Activated CD4-positive, alpha-beta memory T cell treated with anti-CD3 and anti-CD28 coated beads, Interleukin-2, amount 10 ng/mL, durations not matched to agents 7 days and 5 days (primary cell): ENCODE measurements at regions not wholly inside any gene's neighbourhood (a gene's known extent, or its start where the extent isn't known, plus 50 kb on each side); places are given as distances from the start of the nearest gene placed in this dataset.
A peak's percentile ranks its signal among the peaks of the same experiment; 100 is the strongest.

Source experiments
- CTCF ChIA-PET: fragments of 350-600 bp; sonication (Branson Sonifier 250); formaldehyde crosslinking; loops from one replicate; lab custom pipeline; 2021; ENCODE audit warnings: antibody characterized with exemption, inconsistent platforms; lab: Charles Lee
- POLR2A ChIA-PET: fragments of 350-600 bp; sonication (Branson Sonifier 250); formaldehyde crosslinking; loops from one replicate; lab custom pipeline; 2021; ENCODE audit warnings: antibody characterized with exemption; lab: Charles Lee
- DNase-seq: peaks from one replicate; pipeline ENCODE4 v3.0.0-alpha.2; 2020
- H3K27ac Mint-ChIP-seq: one replicate; pipeline ENCODE4 v1.8.0; 2021; ENCODE audit warnings: mild to moderate bottlenecking, mixed read lengths
- H3K27me3 Mint-ChIP-seq: one replicate; pipeline ENCODE4 v1.8.0; 2021; ENCODE audit warnings: mixed read lengths
- H3K36me3 Mint-ChIP-seq: one replicate; pipeline ENCODE4 v1.8.0; 2021; ENCODE audit warnings: low read depth, mixed read lengths
- H3K4me1 Mint-ChIP-seq: one replicate; pipeline ENCODE4 v1.8.0; 2021; ENCODE audit warnings: mixed read lengths
- H3K4me3 Mint-ChIP-seq: one replicate; pipeline ENCODE4 v1.8.0; 2021; ENCODE audit warnings: mild to moderate bottlenecking, mixed read lengths
- H3K9me3 Mint-ChIP-seq: one replicate; pipeline ENCODE4 v1.8.0; 2021; ENCODE audit warnings: mixed read lengths

GRCh38 chr10:21079330-21079658 is 182.2 kb upstream of the NEBL start:
- ChIA-PET CTCF (interaction anchor here (0.6 kb wide), 1 partner anchor 305 kb away, joined by 3 read pairs; no protein-coding TSS in a partner anchor), POLR2A (no interaction called here)
- DNase-seq, result no peak
- Mint-ChIP-seq H3K9me3 (no peaks in the 10 kb centered on the region), H3K4me1 (no peaks in the 10 kb centered on the region), H3K27ac (no peak overlapping the region), H3K4me3 (no peak overlapping the region), H3K27me3 (no peaks in the 10 kb centered on the region), H3K36me3 (no peaks in the 10 kb centered on the region)

DNA sequence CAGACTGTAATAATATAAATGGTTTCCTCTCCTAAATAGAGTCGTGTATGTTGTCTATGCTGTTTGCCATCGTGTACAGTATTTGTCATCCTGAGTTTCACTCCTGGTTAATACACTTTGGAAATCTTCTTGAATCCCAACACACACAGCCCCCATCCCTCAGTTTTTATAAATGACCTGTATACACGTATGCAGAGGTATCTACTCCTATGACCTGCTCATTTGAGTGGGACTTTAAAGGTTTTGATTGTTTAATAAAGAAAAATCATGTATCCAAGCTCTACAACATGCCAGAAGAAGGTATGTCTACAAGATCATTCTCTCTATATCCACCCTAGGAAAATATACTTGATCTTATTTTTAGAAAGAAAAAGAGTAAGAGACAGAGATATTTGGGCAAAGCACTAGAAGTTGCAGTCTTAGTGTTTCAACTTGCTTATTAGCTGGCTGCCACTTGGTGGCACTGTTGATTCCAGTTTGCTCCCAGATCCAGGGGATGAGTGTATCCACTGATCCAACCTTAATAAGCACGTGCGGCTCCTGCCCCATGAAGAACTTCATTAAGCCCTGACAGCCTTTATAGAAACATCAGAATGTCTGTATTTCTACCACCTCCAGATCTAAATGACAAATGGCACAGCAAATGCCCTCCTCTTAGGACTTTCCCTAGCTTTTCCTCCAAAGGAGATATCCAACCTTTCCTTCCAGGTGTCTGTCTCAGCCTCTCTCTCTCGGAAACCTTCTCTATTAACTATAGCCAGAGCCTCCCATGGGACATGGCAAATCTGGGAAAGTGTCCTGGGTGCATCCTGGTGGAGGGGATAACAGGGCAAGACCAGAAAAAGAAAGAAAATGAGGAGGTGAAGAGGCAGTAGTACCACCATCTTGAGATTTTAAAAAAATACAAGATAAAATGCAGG is 181.6 kb upstream of the NEBL start:
- no peak overlapping the region for H3K27ac Mint-ChIP-seq
- H3K4me3 Mint-ChIP-seq, result no peak overlapping the region
- CTCF ChIA-PET, result interaction anchor here (0.6 kb wide), 1 partner anchor 305 kb away, joined by 3 read pairs; no protein-coding TSS in a partner anchor
- DNase-seq, result peak; percentile 24
- no peaks in the 10 kb centered on the region for H3K9me3 Mint-ChIP-seq
- POLR2A ChIA-PET, result no interaction called here
- H3K27me3 Mint-ChIP-seq, result no peaks in the 10 kb centered on the region
- no peaks in the 10 kb centered on the region for H3K4me1 Mint-ChIP-seq
- no peaks in the 10 kb centered on the region for H3K36me3 Mint-ChIP-seq

- DNase-seq, result no peak
- no peak overlapping the region for H3K4me3 Mint-ChIP-seq
- H3K27ac Mint-ChIP-seq, result no peak overlapping the region
- ChIA-PET POLR2A (no interaction called here), CTCF (no interaction called here)
- no peaks in the 10 kb centered on the region for H3K27me3 Mint-ChIP-seq
- H3K4me1 Mint-ChIP-seq, result no peaks in the 10 kb centered on the region
- H3K9me3 Mint-ChIP-seq, result no peaks in the 10 kb centered on the region
- H3K36me3 Mint-ChIP-seq, result no peaks in the 10 kb centered on the region
These were observed 180.6 kb upstream of the NEBL start for GRCh38 chr10:21077681-21078080.

GRCh38 chr10:21076381-21076780 is 179.3 kb upstream of the NEBL start:
- POLR2A ChIA-PET, result no interaction called here

DNA sequence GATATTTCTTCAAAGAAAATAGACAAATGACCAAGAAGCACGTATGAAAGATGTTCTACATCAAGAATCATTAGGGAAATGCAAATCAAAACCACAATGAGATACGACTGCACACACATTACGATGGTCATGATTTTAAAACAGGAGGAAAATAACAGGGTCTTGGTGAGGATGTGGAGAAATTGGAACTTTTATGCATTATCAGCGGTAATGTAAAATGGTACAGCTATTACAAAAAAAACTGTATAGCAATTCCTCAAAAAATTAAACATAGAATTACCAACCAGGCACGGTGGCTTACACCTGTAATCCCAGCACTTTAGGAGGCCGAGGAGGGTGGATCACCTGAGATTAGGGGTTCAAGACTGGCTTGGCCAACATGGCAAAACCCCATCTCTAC is 178.8 kb upstream of the NEBL start:
- DNase-seq, result no peak
- Mint-ChIP-seq H3K9me3 (no peaks in the 10 kb centered on the region), H3K27ac (no peak overlapping the region), H3K4me1 (no peaks in the 10 kb centered on the region), H3K4me3 (no peak overlapping the region), H3K36me3 (no peaks in the 10 kb centered on the region), H3K27me3 (no peaks in the 10 kb centered on the region)
- CTCF ChIA-PET, result interaction anchor here (0.6 kb wide), 1 partner anchor 414 kb away, joined by 4 read pairs; no protein-coding TSS in a partner anchor
- POLR2A ChIA-PET, result no interaction called here

More at GRCh38 chr10:21076381-21076780, 179.3 kb upstream of the NEBL start:
- H3K27me3 Mint-ChIP-seq, result no peaks in the 10 kb centered on the region
- H3K36me3 Mint-ChIP-seq, result no peaks in the 10 kb centered on the region
- H3K9me3 Mint-ChIP-seq, result no peaks in the 10 kb centered on the region
- H3K27ac Mint-ChIP-seq, result no peak overlapping the region
- no peaks in the 10 kb centered on the region for H3K4me1 Mint-ChIP-seq
- H3K4me3 Mint-ChIP-seq, result no peak overlapping the region
- no peak for DNase-seq
- CTCF ChIA-PET, result no interaction called here

- Mint-ChIP-seq H3K9me3 (no peaks in the 10 kb centered on the region), H3K27ac (no peak overlapping the region), H3K4me3 (no peak overlapping the region), H3K27me3 (no peaks in the 10 kb centered on the region), H3K4me1 (no peaks in the 10 kb centered on the region), H3K36me3 (no peaks in the 10 kb centered on the region)
- POLR2A ChIA-PET, result no interaction called here
- CTCF ChIA-PET, result no interaction called here
- DNase-seq, result no peak
These were observed 174.0 kb upstream of the NEBL start for GRCh38 chr10:21071001-21071673.

DNA sequence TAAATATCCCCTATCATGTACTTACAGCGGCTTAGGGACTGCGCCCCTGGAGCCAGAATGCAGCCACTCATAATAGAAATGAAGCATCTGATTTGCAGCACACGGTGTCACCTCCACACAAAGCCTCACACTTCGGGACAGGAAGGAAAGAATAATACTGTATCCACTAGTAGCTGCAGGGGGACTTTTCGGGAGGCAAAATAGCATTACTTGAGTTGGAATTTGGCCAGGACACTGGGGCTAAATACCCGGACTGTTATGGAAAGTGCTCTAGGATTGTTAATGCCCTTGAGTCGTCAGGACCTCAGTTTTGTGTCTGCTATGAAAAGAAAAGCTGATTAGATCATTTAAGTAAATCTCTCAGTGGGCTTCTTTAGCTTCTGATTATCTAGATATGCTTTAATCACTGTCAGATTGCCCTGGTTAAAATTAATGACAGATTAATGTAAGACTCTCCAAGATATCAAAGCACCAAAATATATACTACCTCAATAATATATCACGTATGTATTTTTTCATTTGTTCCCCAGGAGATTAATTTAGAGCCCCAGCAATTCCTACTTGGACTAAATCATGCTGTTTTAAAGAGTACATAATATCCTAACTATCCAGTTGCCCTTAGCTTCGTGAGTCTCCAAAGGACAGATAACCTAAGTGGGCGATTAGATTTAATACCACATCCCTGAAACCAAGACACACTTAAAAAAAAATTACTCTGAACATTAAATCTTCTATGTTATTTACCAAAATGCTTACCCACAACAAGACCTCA is 173.0 kb upstream of the NEBL start:
- no peak overlapping the region for H3K4me3 Mint-ChIP-seq
- H3K9me3 Mint-ChIP-seq, result no peaks in the 10 kb centered on the region
- ChIA-PET POLR2A (no interaction called here), CTCF (no interaction called here)
- H3K4me1 Mint-ChIP-seq, result no peaks in the 10 kb centered on the region
- H3K36me3 Mint-ChIP-seq, result no peaks in the 10 kb centered on the region
- H3K27ac Mint-ChIP-seq, result no peak overlapping the region
- no peaks in the 10 kb centered on the region for H3K27me3 Mint-ChIP-seq
- no peak for DNase-seq

- no peaks in the 10 kb centered on the region for H3K9me3 Mint-ChIP-seq
These were observed 172.2 kb upstream of the NEBL start for GRCh38 chr10:21069278-21069677.

GRCh38 chr10:21068026-21068656 is 171.0 kb upstream of the NEBL start:
- Mint-ChIP-seq H3K27me3 (no peaks in the 10 kb centered on the region), H3K27ac (no peak overlapping the region), H3K4me1 (no peaks in the 10 kb centered on the region), H3K36me3 (no peaks in the 10 kb centered on the region), H3K4me3 (no peak overlapping the region), H3K9me3 (no peaks in the 10 kb centered on the region)
- DNase-seq, result no peak
- ChIA-PET CTCF (no interaction called here), POLR2A (no interaction called here)

More at GRCh38 chr10:21069278-21069677, 172.2 kb upstream of the NEBL start:
- no peak overlapping the region for H3K27ac Mint-ChIP-seq
- no peaks in the 10 kb centered on the region for H3K4me1 Mint-ChIP-seq
- ChIA-PET POLR2A (no interaction called here), CTCF (no interaction called here)
- no peaks in the 10 kb centered on the region for H3K36me3 Mint-ChIP-seq
- H3K27me3 Mint-ChIP-seq, result no peaks in the 10 kb centered on the region
- no peak overlapping the region for H3K4me3 Mint-ChIP-seq
- DNase-seq, result no peak

DNA sequence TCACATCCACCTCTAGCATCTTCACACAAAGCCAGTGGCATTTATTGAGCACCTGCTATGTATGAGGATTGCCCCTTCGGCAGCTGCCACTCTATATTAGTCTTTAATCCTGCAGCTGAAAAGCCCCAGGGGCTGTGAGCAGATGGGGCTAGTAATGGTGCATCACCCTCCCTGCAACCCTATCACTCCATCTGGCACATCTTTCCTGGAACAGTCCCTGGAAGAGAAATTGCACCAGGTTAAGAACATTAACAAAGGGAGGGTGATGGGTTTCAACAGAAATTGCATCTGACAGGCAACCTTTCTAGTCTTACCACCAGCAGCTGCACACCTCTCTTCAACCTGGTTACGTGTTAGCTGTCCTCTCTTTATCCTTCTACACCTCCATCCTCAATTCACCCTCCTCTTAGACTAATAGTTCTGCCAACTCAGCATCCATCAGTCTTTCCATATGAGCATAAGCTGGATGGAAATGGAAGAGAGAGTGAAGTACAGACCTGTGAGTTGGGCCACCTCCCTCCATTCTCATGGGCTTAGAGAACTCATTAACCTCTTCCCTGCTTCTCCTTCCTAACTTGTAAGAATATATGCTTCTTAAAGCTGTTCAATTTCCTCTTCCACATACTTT is 168.6 kb upstream of the NEBL start:
- Mint-ChIP-seq H3K27me3 (no peaks in the 10 kb centered on the region), H3K27ac (no peak overlapping the region), H3K36me3 (no peaks in the 10 kb centered on the region), H3K4me1 (no peaks in the 10 kb centered on the region), H3K9me3 (no peaks in the 10 kb centered on the region), H3K4me3 (no peak overlapping the region)
- POLR2A ChIA-PET, result no interaction called here
- DNase-seq, result no peak
- CTCF ChIA-PET, result no interaction called here

- ChIA-PET POLR2A (no interaction called here), CTCF (no interaction called here)
- H3K4me1 Mint-ChIP-seq, result no peaks in the 10 kb centered on the region
- no peaks in the 10 kb centered on the region for H3K27me3 Mint-ChIP-seq
- H3K27ac Mint-ChIP-seq, result no peak overlapping the region
- H3K4me3 Mint-ChIP-seq, result no peak overlapping the region
- DNase-seq, result no peak
- H3K36me3 Mint-ChIP-seq, result no peaks in the 10 kb centered on the region
- H3K9me3 Mint-ChIP-seq, result peaks cover 5% of the 10 kb centered on the region
These were observed 164.9 kb upstream of the NEBL start for GRCh38 chr10:21061982-21062381.

DNA sequence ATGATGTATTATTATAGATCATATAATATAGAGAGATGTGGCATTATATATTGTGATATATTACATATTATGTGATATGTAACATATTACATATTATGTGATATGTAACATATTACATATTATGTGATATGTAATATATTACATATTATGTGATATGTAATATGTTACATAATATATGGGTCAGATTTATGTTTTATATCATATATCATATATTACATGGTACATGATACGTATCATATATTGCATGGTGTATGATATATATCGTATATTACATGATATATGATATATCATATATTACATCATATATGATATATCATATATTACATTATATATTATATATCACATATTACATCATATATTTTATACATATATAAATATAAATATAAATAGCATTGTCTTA is 164.1 kb upstream of the NEBL start:
- no peaks in the 10 kb centered on the region for H3K27me3 Mint-ChIP-seq
- peaks cover 5% of the 10 kb centered on the region for H3K9me3 Mint-ChIP-seq
- no peak overlapping the region for H3K4me3 Mint-ChIP-seq
- POLR2A ChIA-PET, result no interaction called here
- H3K4me1 Mint-ChIP-seq, result no peaks in the 10 kb centered on the region
- no peak for DNase-seq
- CTCF ChIA-PET, result no interaction called here
- no peaks in the 10 kb centered on the region for H3K36me3 Mint-ChIP-seq
- H3K27ac Mint-ChIP-seq, result no peak overlapping the region
